GM12875 (cell line): ENCODE measurements at regions not wholly inside any gene's neighbourhood (a gene's known extent, or its start where the extent isn't known, plus 50 kb on each side); places are given as distances from the start of the nearest gene placed in this dataset.

Experiments used
- H3K4me3 ChIP-seq: one replicate; pipeline ENCODE4 v1.5.1; 2011; ENCODE audit warnings: low read depth, low read length, control low read depth
- TF ChIP-seq, protein P1 (sequence below): IDR thresholded peaks from 2 replicates; pipeline ENCODE4 v1.5.1; 2011; ENCODE audit warnings: low read depth, mild to moderate bottlenecking, control low read depth, inconsistent platforms, low read length, moderate library complexity, borderline replicate concordance; ENCODE audit not compliant: insufficient read depth

DNA sequence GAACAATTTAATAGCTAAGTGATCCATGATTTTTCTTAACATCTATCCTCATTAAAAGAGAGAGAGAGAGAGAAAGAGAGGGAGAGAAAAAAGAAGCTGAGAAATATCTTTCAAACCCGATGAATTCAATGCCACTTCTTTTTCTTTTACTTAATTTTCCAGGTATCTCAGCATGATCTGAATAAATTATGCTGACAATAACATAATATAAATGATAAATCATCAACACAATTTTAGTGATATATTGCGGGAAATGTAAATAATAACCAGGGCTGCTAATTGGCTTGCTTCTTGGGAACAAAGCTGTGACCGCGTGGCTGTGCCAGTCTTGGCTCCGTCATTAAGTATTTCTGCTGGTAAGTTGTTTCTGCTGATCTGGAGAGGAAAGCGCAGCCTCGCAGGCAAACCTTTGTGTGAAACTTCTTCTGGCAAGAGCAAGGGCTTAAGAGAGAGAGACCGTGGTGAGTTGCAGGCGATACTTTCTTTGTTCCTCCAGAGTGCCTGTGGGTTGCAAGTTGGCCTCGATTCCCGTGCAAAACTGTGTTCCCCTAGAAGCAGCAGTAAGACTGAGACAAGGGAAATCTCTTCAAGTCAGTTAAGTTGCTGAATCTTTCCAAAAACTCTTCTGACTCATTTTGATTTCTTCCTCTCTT, 489.1 kb upstream of the TSHZ3 start:
- H3K4me3 ChIP-seq: no peak overlapping the region
- TF ChIP-seq, protein P1, sequence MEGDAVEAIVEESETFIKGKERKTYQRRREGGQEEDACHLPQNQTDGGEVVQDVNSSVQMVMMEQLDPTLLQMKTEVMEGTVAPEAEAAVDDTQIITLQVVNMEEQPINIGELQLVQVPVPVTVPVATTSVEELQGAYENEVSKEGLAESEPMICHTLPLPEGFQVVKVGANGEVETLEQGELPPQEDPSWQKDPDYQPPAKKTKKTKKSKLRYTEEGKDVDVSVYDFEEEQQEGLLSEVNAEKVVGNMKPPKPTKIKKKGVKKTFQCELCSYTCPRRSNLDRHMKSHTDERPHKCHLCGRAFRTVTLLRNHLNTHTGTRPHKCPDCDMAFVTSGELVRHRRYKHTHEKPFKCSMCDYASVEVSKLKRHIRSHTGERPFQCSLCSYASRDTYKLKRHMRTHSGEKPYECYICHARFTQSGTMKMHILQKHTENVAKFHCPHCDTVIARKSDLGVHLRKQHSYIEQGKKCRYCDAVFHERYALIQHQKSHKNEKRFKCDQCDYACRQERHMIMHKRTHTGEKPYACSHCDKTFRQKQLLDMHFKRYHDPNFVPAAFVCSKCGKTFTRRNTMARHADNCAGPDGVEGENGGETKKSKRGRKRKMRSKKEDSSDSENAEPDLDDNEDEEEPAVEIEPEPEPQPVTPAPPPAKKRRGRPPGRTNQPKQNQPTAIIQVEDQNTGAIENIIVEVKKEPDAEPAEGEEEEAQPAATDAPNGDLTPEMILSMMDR: no peak

DNA sequence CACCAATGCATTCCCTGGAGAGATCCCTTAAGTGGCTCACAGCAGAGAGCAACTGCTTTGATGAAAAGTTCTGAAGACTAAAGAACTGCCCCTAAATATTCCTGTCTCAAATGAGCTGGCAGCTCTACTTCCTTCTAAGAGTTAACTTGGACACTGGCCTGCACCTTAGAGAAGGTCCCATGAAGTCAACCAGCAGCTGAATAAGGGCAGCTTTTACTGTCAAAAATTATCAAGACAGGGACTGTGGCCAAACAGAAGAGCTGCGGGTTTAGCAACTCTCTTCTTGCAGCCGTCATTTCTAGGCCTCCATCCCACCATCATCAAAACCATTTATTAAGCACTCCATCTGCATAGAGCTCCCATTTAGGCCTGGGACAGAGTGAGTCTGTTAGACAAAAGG, 491.1 kb upstream of the TSHZ3 start:
- TF ChIP-seq, protein P1: no peak
- no peak overlapping the region for H3K4me3 ChIP-seq

DNA sequence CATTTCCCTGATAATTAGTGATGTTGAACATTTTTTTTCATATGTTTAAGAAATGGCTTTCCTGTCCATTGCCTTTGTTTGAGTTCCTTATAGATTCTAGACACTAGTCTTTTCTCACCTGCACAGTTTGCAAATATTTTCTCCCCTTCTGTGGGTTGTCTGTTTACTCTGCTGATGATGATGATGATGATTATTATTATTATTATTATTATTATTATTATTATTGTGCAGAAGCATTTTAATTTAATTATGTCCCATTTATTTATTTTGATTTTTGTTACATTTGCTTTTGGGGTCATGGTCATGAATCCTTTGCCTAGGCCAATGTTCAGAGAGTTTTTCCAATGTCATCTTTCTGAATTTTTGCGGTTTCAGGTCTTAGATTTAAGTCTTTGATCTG, 492.5 kb upstream of the TSHZ3 start:
- no peak overlapping the region for H3K4me3 ChIP-seq
- TF ChIP-seq, protein P1: no peak

DNA sequence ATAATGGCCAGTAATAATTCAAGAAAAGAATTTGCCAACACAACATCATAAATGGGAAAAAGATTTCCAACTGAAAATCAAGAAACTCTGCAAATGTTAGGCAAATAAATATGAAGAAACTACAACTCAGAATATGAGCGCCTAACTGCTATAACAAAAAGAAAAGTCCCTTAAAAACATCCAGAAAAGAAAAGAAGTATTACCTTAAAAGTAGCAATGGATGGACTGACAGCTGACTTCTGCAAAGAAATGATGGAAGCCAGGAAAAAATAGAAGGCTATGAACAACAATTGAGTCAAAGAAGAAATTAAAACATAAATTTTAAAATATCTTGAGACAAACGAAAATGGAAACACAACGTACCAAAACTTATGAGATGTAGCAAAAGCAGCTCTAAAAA, 482.3 kb upstream of the ZNF507 start:
- no peak overlapping the region for H3K4me3 ChIP-seq
- TF ChIP-seq, protein P1: no peak

DNA sequence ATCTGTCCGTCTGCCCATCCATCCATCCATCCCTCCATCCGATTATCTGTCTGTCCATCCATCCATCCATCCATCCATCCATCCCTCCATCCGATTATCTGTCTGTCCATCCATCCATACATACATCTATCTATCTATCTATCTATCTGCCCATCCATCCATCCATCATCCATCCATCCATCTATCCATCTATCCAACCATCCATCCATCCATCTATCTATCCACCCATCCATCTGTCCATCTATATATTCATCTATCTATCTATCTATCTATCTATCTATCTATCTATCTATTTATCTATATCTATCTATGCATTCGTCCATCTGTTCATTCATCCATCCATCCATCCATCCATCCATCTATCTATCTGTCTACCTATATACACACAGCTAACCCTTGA, 471.1 kb upstream of the ZNF507 start:
- H3K4me3 ChIP-seq: no peak overlapping the region
- TF ChIP-seq, protein P1: no peak

DNA sequence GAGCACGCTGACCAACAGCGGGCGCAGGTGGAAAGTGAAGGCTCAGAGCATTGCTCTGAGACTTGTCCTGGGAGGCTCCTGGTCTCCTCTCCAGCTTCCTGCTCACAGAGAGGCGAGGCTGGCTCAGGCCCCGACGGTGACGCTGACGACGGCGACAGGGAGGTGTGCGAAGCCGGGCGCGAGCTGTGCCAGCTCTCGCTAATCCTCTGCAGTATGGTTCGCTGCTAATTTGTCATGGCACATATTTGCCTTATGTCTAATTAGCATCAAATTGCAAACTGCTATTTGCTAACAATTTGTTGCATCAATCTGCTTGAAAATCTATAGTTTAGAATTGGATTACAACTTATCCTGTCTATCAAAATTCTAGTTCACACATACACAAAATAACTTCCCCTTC, 469.8 kb upstream of the ZNF507 start:
- H3K4me3 ChIP-seq: no peak overlapping the region
- TF ChIP-seq, protein P1: no peak

DNA sequence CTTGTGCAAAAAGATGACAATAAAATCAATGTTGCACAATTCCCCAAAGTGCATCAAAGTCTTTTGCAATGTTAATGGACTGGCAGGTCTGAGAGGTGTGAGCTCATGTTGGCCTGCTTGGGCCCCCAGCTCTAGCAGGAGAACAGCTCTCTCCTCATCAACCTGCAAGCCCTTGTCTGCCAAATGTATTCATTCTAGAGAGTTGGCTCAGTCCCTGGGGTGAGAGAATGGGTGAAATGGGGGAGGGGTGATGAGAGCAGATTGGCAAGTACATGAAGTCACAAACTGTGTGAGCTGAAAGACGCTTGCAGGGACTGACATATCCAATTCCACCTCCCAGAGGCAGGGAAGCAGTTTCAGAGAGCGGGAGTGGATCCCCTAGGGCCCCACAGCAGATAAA, 465.1 kb upstream of the ZNF507 start:
- TF ChIP-seq, protein P1: no peak
- no peak overlapping the region for H3K4me3 ChIP-seq
